GM23338 (cell line): ENCODE measurements at regions not wholly inside any gene's neighbourhood (a gene's known extent, or its start where the extent isn't known, plus 50 kb on each side); places are given as distances from the start of the nearest gene placed in this dataset.

Source experiments
- ATAC-seq: fragments of 200-7000 bp; cut with Tn5 transposase; 3 replicates; pipeline ENCODE4 v1.9.1; 2020
- DNase-seq: peaks from one replicate; pipeline ENCODE4 v3.0.0-alpha.2; 2015; ENCODE audit warnings: low spot score
- H2AFZ ChIP-seq: fragments of 200-600 bp; sonication (generic); 2 replicates; pipeline ENCODE4 v1.8.0; 2016; ENCODE audit warnings: antibody characterized with exemption, mild to moderate bottlenecking, moderate library complexity
- H3F3A ChIP-seq: fragments of 200-600 bp; sonication (generic); replicated peaks from 2 replicates; pipeline ENCODE4 v1.8.0; 2017; ENCODE audit warnings: antibody characterized with exemption, mixed run types, low read depth
- H3K27ac ChIP-seq: fragments of 200-600 bp; sonication (generic); 2 replicates; pipeline ENCODE4 v1.6.1; 2016; ENCODE audit warnings: low read depth
- H3K27me3 ChIP-seq: fragments of 200-600 bp; sonication (generic); 2 replicates; pipeline ENCODE4 v1.8.0; 2016; ENCODE audit warnings: mild to moderate bottlenecking, mixed run types, moderate library complexity; ENCODE audit not compliant: insufficient read depth
- H3K36me3 ChIP-seq: fragments of 200-600 bp; sonication (generic); 2 replicates; pipeline ENCODE4 v1.8.0; 2016; ENCODE audit warnings: mild to moderate bottlenecking; ENCODE audit not compliant: insufficient read depth
- H3K4me1 ChIP-seq: fragments of 200-600 bp; sonication (generic); 2 replicates; pipeline ENCODE4 v1.8.0; 2016; ENCODE audit warnings: mild to moderate bottlenecking, moderate library complexity; ENCODE audit not compliant: insufficient read depth
- H3K4me2 ChIP-seq: fragments of 200-600 bp; sonication (generic); 2 replicates; pipeline ENCODE4 v1.7.1; 2017; ENCODE audit warnings: mixed run types
- H3K4me3 ChIP-seq: fragments of 200-600 bp; sonication (generic); 2 replicates; pipeline ENCODE4 v1.6.1; 2016; ENCODE audit warnings: mixed run types
- H3K79me2 ChIP-seq: fragments of 200-600 bp; sonication (generic); replicated peaks from 2 replicates; pipeline ENCODE4 v1.8.0; 2017; ENCODE audit warnings: mild to moderate bottlenecking; ENCODE audit not compliant: insufficient read depth
- H3K9me2 ChIP-seq: fragments of 200-600 bp; sonication (generic); 2 replicates; pipeline ENCODE4 v1.8.0; 2017; ENCODE audit not compliant: insufficient read depth
- H4K20me1 ChIP-seq: fragments of 200-600 bp; sonication (generic); replicated peaks from 2 replicates; pipeline ENCODE4 v1.8.0; 2017; ENCODE audit warnings: mild to moderate bottlenecking; ENCODE audit not compliant: insufficient read depth
- H3K27ac Mint-ChIP-seq: 2 replicates; pipeline ENCODE4 v1.8.0; 2020; ENCODE audit warnings: inconsistent platforms, mild to moderate bottlenecking, moderate library complexity, mixed read lengths
- H3K27me3 Mint-ChIP-seq: 3 replicates; pipeline ENCODE4 v1.8.0; 2022; ENCODE audit warnings: low read depth, mild to moderate bottlenecking, moderate library complexity, mixed read lengths, inconsistent platforms; ENCODE audit not compliant: insufficient read depth, poor library complexity
- H3K36me3 Mint-ChIP-seq: 3 replicates; pipeline ENCODE4 v1.8.0; 2021; ENCODE audit warnings: low read depth, mild to moderate bottlenecking, inconsistent platforms, moderate library complexity, mixed read lengths
- H3K4me1 Mint-ChIP-seq: 3 replicates; pipeline ENCODE4 v1.8.0; 2020; ENCODE audit warnings: mild to moderate bottlenecking, inconsistent platforms, mixed read lengths
- H3K4me3 Mint-ChIP-seq: 3 replicates; pipeline ENCODE4 v1.8.0; 2021; ENCODE audit warnings: moderate library complexity, mild to moderate bottlenecking, inconsistent platforms, mixed read lengths
- H3K9me3 Mint-ChIP-seq: 3 replicates; pipeline ENCODE4 v1.8.0; 2020; ENCODE audit warnings: moderate library complexity, mild to moderate bottlenecking, inconsistent platforms, mixed read lengths
- CREB1 ChIP-seq: fragments of 250-450 bp; sonication (Bioruptor Pico); IDR thresholded peaks from 2 replicates; pipeline ENCODE4 v1.5.0; 2020; ENCODE audit warnings: low read depth, mild to moderate bottlenecking, moderate library complexity
- CTCF ChIP-seq, 2 experiments: fragments of 200-600 bp in 1 of 2; sonication (generic) in 1 of 2; conservative IDR thresholded peaks; 2 replicates each; pipeline versions ENCODE4 v1.5.1 to v1.6.1; 2016 to 2017; ENCODE audit warnings: antibody characterized with exemption in 2 of 2, low read depth in 2 of 2, mild to moderate bottlenecking in 2 of 2, moderate library complexity in 1 of 2
- EZH2 ChIP-seq: fragments of 200-600 bp; sonication (generic); IDR thresholded peaks from one replicate; pipeline ENCODE4 v1.8.0; 2017; ENCODE audit warnings: antibody characterized with exemption, mild to moderate bottlenecking, low read depth; ENCODE audit not compliant: unreplicated experiment
- JUNB ChIP-seq: IDR thresholded peaks from one replicate; pipeline ENCODE4 v1.6.1; 2016; ENCODE audit warnings: antibody characterized with exemption; ENCODE audit not compliant: unreplicated experiment
- NANOG ChIP-seq: IDR thresholded peaks from 2 replicates; pipeline ENCODE4 v1.6.1; 2016; ENCODE audit warnings: antibody characterized with exemption, borderline replicate concordance
- STAT1 ChIP-seq: IDR thresholded peaks from one replicate; pipeline ENCODE4 v1.6.1; 2016; ENCODE audit warnings: antibody characterized with exemption; ENCODE audit not compliant: unreplicated experiment
- ZNF331 ChIP-seq: fragments of 250-450 bp; sonication (Bioruptor Pico); IDR thresholded peaks from 2 replicates; pipeline ENCODE4 v1.5.0; 2020; ENCODE audit warnings: low read depth, mild to moderate bottlenecking, moderate library complexity
- ZNF462 ChIP-seq: fragments of 250-450 bp; sonication (Bioruptor Pico); IDR thresholded peaks from 2 replicates; pipeline ENCODE4 v1.5.0; 2020; ENCODE audit warnings: mild to moderate bottlenecking, moderate library complexity
- TF ChIP-seq, protein P1 (sequence below): IDR thresholded peaks from one replicate; pipeline ENCODE4 v1.6.1; 2018; ENCODE audit warnings: antibody characterized with exemption; ENCODE audit not compliant: unreplicated experiment

DNA sequence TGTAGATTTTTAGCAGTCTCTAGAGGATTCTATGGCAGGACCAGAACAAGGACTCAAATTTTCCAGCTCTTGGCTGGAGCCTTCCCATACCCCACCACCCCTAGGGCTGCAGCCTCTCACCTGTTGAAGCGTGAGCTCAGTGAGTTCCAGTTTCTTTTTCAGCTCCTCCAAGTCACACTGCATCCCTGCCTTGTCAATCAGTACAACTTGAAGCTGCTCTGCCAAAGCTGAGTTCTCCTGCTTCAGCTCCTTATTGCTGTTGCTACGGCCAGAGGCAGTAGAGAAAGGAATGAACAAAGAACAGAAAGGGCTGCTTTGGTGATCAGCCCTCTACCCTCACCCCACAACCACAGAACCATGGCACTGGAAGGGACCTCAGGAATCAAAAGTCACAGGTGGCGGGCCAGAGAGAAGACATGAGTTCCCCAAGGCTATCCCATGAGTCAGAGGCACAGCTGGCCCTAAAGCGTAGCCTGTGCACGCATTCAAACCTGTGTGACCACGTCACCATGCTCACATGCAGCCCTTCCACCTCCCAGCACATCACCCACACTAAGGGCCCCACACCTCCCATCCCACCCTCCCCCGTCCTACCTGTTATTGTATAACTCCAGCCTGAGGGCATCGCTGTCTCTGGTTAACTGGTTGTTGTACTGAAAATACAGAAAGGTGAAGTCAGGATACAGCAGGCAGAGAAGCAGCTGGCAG is 83.3 kb upstream of the C2CD4B start (continued):
- TF ChIP-seq ZNF462 (CRISPR knock-in tag) (no peak), JUNB (no peak), STAT1 (no peak)

- Mint-ChIP-seq H3K36me3 (peaks cover under 1% of the 10 kb centered on the region; the same call in 1 of the 3 replicates), H3K4me1 (peaks cover 3% of the 10 kb centered on the region; the same call in 1 of the 3 replicates), H3K27me3 (peaks cover 14% of the 10 kb centered on the region), H3K27ac (no peak overlapping the region), H3K4me3 (no peak overlapping the region), H3K9me3 (no peaks in the 10 kb centered on the region; the same call in 2 of the 3 replicates)
- no peaks in the 10 kb centered on the region for H3F3A ChIP-seq
- H3K27me3 ChIP-seq: no peaks in the 10 kb centered on the region
- H3K4me3 ChIP-seq: no peak overlapping the region
- H4K20me1 ChIP-seq: no peaks in the 10 kb centered on the region
- H3K9me2 ChIP-seq: no peaks in the 10 kb centered on the region
- no peak overlapping the region for H3K27ac ChIP-seq
- no peaks in the 10 kb centered on the region for H3K79me2 ChIP-seq
- DNase-seq: no peak
- H3K4me1 ChIP-seq: no peaks in the 10 kb centered on the region
- no peaks in the 10 kb centered on the region for H3K36me3 ChIP-seq
- no peak overlapping the region for H3K4me2 ChIP-seq
- no peak for ATAC-seq
- H2AFZ ChIP-seq: no peak overlapping the region
- TF ChIP-seq, protein P1, sequence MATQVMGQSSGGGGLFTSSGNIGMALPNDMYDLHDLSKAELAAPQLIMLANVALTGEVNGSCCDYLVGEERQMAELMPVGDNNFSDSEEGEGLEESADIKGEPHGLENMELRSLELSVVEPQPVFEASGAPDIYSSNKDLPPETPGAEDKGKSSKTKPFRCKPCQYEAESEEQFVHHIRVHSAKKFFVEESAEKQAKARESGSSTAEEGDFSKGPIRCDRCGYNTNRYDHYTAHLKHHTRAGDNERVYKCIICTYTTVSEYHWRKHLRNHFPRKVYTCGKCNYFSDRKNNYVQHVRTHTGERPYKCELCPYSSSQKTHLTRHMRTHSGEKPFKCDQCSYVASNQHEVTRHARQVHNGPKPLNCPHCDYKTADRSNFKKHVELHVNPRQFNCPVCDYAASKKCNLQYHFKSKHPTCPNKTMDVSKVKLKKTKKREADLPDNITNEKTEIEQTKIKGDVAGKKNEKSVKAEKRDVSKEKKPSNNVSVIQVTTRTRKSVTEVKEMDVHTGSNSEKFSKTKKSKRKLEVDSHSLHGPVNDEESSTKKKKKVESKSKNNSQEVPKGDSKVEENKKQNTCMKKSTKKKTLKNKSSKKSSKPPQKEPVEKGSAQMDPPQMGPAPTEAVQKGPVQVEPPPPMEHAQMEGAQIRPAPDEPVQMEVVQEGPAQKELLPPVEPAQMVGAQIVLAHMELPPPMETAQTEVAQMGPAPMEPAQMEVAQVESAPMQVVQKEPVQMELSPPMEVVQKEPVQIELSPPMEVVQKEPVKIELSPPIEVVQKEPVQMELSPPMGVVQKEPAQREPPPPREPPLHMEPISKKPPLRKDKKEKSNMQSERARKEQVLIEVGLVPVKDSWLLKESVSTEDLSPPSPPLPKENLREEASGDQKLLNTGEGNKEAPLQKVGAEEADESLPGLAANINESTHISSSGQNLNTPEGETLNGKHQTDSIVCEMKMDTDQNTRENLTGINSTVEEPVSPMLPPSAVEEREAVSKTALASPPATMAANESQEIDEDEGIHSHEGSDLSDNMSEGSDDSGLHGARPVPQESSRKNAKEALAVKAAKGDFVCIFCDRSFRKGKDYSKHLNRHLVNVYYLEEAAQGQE: no peak
- TF ChIP-seq CREB1 (no peak), NANOG (no peak), STAT1 (no peak), EZH2 (no peak), CTCF (conservative IDR thresholded peaks at IDR 0.05; ENCODE audit: low read depth in 2 of 2) (no peak), ZNF331 (CRISPR knock-in tag) (no peak)
These were observed 84.4 kb upstream of the C2CD4B start for GRCh38 chr15:62249501-62249900.
